ENCODE measurements at regions not wholly inside any gene's neighbourhood (a gene's known extent, or its start where the extent isn't known, plus 50 kb on each side); places are given as distances from the start of the nearest gene placed in this dataset.

DNA sequence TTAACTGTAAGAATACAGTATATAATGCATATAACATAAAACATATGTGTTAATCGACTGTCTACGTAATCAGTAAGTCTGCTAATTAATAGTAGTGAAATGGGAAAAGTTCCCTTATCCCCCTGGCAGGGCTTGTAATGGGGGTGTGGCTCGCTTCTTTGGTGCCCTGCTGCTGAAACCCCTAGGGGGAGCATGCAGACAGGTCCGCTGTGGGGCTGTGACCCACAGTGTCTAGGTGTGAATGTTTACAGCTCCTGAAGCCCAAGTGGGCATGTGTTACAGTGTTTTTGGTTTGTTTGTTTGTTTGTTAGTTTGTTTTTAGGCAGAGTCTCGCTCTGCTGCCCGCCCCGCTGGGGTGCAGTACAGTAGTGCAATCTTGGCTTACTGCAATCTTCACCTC is 495.7 kb downstream of the SHISA9 start:
- no peak for FAIRE-seq

DNA sequence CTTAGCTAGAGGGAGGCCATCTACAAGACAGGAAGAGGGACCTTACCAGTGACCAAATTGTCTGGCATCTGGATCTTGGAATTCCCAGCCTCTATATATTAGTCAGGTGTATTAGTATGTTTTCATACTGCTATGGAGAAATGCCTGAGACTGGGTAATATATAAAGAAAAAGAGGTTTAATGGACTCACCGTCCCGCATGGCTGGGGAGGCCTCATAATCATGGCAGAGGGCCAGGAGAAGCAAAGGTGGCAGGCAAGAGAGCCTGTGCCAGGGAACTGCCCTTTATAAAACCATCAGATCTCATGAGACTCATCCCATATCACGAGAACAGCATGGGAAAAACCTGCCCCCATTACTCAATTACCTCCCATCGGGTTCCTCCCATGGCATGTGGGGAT is 500.2 kb downstream of the SHISA9 start:
- FAIRE-seq: no peak

DNA sequence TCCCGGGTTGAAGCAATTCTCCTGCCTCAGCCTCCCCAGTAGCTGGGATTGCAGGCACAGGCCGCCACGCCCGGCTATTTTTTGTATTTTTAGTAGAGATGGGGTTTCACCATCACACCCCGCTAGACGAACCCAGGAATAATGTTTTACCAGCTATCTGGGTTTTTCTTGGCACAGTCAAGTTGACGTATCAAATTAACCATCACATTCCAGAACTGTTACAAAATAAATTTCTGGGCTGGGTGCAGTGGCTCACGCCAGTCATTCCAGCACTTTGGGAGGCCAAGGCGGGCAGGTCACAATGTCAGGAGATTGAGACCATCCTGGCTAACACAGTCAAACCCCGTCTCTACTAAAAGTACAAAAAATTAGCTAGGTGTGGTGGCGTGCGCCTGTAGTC is 501.2 kb downstream of the SHISA9 start:
- FAIRE-seq: no peak

DNA sequence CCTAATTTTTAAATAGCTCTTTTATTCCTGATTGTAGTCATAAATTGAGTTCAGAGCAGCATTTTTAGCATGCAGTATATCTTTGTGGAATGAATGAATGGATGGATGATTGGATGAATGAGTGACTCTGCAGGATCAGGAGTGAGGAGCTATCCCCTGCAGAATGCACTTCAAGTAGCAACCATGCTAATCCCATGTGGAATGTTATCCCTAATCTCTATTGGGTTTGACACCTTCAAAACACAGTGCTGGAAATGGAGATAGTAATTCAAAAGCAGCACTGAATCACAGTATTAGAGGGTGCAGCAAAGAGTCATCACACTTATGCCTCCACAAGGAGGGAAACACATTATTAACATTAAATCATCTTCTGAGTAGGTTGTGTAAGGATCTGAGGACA is 501.9 kb downstream of the SHISA9 start:
- FAIRE-seq: no peak

DNA sequence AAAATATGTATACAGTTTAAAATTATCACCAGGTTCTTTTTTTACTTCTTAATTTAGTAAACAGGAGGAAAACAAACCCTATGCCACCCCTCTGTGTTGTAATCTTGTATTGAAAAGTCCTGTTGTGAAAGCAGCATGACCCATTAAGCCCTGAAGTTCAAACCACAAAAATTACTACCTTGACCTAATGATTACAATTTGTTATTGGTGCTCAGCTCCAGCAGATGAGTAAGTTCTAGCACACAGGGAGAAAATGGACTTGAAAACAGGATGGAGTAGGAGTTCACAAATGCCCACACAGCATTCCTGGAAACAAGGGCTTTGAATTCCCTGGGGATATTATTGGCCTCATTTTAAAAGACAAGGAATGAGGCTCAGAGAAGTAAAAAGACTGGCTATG is 505.8 kb upstream of the ERCC4 start:
- FAIRE-seq: no peak

DNA sequence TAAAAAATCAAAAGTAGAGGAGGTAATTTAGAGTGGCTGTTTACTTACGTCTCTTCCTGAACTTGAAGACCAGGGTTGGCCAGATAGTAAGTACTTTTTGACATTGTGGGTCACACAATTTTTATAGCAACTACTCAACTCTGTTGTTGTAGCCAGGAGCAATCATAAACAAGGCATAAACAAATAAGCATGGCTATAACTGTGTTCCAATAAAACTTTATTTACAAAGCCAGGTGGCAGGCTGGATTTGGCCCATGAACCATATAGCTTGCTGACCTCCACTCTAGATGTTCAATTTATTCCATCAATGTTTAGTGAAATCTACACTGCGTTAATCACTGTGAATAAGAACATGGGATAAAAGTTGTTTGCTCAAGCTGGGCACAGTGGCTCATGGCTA is 500.4 kb upstream of the ERCC4 start:
- no peak for FAIRE-seq

DNA sequence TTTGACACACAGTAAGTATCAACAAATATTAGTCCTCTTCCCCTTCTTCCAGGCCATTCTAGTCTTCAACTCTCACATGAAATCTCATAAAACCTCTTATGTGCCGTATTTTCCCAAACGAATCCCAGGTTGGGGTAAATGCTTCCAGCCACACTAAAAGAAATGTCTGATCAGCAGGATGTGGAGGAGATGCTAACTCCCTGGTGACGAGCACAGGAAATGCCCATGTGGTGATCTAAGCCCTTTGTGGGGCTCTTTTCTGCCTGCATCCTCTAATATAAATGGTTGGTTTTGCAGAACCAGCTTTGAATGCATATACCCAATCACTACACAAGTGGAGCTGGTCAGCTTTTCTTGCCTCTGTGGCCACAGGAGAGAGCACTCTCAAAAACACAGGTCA is 498.2 kb upstream of the ERCC4 start:
- FAIRE-seq: no peak

DNA sequence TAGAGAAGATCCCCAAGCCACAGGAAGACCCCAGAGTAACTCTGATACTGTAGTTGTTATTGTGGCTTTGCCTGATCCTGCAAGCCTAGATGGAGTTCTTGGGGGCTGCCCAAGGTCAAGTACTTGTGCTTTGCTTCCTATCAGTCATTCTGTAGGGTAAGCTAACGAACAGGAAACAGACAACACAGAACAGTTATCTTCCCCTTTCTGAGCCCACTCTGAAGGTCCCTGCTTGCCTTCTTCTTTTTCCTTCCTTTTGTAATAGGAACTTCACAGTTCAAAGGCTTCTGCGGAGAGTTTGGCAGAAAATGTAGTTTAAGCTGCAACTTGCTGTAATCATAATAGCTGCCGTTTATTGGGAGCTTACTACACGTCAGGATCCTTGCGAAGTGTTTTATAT is 494.1 kb upstream of the ERCC4 start:
- FAIRE-seq: no peak

DNA sequence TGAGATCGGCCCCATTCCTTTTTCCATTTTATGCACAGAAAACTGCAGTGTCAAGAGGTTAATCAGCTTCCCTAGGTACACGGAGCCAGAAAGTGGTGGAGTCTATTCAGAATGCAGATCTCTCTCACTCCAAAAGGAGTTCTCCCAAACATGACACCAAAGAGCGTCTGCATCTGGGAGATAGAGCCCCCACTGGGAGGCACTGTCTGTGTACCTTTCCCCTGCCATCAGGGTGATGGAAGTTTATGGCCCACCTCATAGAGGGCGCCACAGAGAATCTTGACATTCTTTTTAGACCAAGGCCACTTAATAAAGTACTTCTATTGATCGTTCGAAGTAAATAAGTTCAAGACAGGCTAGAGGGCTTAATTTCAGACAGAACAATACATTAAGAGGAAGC is 493.7 kb upstream of the ERCC4 start:
- no peak for FAIRE-seq

DNA sequence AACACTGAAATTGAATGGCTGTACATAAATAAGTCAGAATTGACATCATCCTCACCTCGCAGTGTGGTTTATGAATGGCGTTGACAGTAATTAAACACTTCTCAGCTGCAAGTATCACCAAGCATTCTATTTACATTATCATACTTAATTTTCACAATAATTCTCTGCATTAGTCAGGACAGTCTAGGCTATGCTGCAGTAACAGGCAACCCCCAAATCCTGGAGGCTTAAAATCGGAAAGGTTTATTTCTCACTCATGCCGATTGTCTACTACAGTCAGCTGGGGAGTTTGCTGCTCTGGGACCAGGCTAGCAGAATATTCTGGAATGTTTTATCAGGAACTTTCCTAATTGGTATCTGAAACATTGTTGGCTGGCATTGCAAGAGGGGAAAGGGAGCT is 493.2 kb upstream of the ERCC4 start:
- no peak for FAIRE-seq

DNA sequence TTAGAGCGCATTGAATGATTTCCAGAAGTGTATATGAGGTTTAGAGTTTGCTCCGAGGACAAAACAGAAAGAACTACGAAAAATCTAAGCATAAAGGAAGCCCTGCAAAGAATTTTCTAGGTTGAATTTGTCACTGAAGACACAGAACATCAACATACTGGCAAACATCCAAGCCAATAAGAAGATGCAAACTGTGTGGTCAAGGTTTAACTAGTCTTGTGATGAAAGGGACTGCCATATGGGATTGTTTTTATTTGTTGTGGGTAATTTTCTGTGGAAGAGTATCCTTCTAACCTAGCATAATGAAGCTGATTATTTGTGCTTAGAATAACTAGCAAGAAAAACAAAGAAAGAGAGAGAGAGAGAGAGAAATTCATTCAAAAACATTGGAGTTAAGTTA is 492.0 kb upstream of the ERCC4 start:
- FAIRE-seq: no peak

DNA sequence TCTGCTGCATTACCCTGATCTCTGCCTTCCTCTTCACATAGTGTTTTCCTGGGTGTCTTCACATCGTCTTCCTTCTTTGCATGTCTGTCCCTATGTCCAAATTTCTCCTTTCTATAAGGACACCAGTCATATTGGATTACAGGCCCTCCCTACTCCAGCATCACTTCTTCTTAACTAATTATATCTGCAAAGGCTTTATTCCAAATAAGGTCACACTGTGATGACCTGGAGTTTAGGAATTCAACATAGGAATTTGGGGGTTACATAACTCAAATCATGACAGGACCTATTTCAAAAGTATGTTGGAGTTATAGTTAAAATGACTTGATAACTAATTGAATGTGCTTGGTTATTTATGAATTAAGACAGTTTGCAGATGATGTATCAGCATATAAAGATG is 490.5 kb upstream of the ERCC4 start:
- FAIRE-seq: no peak

DNA sequence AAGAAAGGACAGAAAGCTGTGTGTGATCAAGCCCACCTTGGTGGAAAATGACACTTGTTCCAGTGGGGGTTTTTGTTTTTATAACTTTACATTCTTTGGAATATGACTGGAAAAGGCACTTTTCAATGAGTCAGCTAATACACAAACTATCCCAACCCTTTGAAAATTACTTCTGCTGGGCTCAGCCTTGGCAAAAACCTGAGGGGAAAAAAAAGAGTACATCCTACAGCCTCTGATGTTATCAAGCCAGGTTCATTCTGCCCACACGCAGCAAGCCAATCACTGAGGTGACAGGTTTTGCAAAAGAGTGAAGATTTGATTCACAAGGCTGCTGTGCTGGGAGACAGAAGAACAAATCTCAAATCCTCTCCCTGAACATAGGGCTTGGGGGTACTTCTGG is 484.5 kb upstream of the ERCC4 start:
- FAIRE-seq: no peak

DNA sequence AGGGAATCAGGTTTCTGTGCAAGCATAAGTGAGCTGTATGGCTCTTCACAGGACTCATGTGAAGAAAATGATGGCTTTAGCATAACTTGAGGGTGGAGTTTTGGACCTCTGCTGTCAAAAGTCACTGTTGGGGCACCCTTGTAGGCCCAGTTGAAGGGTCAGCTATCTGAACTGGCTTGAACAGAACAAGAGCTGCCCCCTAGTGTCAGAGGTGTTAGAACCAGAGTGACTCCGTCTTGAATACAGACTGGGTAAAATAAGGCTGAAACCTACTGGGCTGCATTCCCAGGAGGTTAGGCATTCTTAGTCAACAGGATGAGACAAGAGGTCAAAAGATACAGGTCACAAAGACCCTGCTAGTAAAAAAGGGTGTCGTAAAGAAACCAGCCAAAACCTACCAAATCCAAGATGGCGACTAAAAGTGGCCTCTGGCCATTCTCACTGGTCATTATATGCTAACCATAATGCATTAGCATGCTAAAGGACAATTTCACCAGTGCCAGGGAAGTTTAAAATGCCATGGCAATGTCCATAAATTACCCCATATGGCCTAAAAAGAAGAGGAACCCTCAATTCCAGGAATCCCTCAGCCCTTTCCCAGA is 484.0 kb upstream of the ERCC4 start:
- FAIRE-seq: no peak

DNA sequence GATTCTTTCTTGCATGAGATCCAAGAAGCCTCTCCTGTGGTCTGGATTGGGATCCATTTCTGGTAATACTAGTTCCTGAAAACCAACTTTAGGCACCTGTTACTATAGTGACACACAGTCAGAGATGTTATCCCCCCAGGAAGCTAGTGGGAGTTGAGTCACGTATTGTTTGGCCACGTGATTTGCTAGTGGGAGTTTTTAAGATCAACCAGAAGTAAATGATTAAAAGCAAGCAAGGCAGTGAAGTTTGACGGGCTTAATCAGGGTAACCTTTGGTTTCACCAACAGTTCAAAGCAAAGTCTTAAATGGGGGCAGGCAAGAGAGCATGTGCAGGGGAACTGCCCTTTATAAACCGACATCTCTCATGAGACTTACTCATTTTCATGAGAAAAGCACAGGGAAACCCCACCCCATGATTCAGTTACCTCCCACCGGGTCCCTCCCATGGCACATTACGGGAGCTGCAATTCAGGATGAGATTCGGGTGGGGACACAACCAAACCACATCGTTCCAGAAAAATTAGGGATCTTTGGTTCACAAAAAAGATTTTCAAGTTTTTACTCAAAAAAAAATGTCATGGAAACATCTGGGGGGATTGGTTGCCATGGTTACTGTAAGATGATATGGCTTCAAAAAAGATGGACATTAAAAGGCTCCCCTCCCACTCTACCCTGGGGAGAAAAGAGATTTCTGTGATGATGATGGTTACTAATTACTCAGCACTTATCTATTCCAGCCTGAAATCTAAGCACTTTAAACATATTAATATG is 483.1 kb upstream of the ERCC4 start:
- FAIRE-seq: no peak

DNA sequence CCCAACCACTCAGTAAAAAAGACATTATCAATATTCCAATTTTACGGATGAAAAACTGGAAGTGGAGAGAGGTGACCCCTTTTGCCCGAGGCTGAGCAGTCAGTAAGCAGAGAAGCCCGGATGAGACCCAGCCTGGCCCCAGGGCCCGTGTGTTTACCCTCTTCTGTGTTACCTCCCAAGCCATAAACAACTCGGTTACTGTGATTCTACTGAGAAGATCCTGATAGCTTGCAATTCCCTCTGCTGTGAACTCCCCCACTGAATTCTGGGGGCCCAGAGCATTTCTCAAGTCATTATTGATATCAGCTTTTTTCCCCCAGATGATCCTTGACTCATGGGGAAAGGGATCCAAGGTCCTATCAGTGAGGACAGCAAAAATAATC is 482.6 kb upstream of the ERCC4 start:
- FAIRE-seq: no peak

DNA sequence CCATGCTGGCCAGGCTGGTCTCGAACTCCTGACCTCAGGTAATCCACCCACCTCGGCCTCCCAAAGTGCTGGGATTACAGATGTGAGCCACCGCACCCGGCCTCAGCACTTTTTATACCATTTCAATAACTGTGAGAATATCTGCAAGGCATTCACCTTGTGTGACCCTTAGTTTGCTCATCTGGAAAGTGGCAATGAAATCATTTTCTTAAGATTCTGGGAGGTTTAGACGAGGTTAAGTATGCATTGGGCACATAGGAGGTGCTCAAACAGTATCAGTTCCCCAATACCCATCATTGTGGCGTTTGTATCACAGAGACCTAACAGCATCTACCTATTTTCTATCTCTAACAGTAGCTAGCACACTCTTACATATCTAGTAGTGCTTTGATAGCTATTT is 481.9 kb upstream of the ERCC4 start:
- no peak for FAIRE-seq

DNA sequence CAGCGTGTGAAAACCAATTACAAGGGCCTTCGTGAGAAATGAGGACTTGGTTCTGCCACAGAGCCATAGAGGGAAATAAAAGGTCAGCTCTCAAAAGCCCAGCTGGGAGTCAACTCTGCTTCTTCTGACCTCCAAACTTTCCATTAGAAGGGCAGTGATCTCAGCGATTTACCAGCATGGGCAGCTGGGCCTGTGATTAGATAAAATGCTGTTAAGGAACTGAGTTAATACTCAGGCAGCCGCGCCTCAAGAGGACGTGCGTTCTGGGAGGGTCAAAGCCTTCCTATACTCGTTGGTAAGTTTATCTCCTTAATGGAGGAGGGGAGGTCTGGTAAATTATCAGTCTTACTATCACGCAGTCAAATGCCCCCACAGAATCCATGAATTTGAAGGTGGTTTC is 480.2 kb upstream of the ERCC4 start:
- no peak for FAIRE-seq

DNA sequence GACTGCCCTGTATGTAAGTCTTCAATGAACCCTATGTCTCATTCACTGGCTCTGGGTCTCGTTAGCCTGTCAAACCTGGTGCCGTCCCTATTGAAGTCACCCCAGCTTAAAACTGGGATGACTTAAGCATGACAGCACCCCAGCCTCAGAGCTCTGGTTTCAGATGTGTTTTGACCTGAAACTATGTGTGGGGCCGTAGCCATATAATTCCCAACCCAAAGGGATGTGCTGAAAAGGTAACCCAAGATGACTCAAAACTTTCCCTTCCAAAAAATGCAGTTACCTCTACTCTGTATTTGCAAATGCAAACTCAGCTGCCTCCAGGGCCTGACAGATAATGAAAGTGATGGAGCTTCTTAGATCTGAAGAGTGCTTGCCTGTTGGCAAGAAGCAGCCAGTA is 478.3 kb upstream of the ERCC4 start:
- FAIRE-seq: no peak

DNA sequence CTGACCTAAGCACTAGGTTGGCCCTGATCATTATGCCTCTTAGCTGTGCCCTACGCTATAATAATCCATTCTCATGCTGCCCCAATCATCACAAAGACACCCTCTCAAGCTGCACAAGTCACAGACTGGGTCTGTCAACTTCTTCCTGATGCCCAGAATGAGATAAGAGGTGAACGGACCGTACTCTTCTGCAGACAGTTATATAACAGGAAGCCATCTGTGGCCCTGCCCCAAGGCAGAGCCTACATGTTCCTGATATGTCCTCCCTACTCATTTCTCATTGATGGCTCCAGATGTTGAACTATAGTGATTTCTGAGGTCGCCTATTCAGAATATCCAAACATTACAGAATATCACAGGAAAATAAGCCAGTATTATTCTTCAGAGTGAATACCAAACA is 471.6 kb upstream of the ERCC4 start:
- no peak for FAIRE-seq

DNA sequence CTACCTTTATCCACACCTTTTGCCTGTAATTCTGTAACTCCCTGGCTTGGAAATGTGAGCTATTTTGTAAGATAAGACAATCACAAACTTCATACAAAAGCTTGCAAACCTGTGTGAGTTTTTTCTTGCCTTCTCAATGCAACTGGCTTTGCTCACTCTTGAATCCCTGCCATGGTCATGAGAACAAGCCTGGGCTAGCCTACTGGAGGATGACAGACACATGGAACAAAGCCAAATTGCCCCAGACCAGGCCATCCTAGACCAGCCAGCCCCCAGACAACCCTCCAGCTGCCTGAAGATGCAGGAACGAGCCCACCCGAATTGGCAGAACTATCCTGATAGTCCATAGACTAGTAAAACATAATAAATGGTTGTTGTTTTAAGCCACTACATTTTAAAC is 466.6 kb upstream of the ERCC4 start:
- FAIRE-seq: no peak

DNA sequence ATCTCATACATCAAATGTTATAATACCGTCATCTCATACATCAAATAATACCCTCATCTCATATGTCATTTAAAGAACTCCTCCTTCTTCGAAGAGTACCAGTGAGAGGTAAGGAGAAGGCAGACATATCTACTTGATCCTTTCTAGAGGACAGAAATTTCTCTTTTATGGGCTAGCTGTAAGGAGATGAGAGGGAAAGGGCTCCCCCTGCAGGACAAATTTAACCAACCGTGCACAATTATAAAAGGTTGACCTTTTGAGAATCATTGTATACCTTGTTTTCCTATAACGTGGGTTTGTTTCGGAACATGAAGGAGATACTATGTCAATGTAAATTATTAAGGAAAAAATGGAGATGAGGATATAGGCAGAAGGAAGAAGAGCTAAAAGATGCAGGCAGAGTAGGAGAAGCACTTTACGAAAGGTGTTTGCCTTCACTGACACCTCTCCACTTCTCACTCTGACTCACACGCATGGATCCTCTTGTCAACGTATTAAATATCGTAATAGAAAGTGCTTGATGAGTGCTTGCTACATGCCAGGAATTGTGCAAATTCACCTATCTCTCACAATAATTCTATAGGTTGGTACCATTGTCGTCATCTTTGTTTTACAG is 465.9 kb upstream of the ERCC4 start:
- FAIRE-seq: no peak

DNA sequence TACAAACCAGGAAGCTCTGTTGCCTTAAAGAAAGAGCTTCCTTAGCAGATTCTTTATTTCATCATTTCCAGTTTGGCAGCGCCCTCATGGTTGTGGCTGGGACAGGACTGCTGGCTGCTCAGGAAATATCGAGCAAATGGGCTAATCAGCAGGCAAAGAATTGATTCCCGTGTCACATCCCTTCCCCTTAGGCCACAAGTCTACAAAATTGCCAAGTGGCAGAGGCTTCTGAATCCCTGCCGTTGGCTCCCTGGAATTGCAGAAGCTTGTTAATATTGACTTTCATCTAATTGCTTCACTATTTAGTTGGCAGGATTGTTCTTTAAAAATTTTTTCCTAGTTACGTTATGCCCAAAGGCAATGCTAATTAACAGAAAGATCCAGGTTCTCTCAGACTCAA is 456.3 kb upstream of the ERCC4 start:
- no peak for FAIRE-seq

DNA sequence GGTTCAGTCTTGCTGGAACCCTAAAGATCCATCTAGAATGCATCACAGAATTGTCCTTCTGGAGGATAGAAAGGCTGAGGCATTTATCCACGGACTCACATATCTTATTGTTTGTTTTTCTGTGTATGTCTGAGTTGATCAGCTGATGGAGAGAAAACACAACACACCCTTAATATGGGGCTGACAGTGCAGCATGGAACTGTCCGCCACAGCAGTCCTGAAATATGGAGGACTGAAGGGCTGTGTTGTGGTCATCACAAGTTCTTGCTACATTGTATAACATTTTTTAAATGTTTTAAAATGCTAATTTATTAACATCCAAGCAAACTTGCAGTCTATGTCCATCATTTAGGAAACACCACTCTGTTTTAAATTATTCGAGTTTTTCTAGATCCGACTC is 448.9 kb upstream of the ERCC4 start:
- no peak for FAIRE-seq

DNA sequence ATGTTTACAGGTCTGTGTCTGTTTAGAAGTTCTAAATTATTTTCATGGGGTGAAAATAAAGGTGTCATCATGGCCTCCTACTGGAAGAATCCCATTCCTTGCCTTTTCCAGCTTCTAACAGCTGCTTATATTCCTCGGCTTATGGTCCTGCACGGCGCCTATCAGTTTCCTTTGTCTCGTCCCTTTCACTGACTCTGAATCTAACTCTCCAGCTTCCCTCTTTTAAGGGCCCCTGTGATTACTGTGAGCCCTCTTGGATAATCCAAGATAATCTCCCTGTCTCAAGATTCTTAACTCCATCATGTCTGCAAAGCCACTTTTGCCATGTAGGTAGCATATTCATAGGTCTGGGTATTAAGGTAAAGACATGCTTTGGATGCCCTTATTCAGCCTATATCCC is 441.0 kb upstream of the ERCC4 start:
- FAIRE-seq: no peak
